PC-9 (cell line): ENCODE measurements at regions not wholly inside any gene's neighbourhood (a gene's known extent, or its start where the extent isn't known, plus 50 kb on each side); places are given as distances from the start of the nearest gene placed in this dataset.

ENCODE experiments used
- EZH2 ChIP-seq: fragments of 200-600 bp; sonication (generic); IDR thresholded peaks from 2 replicates; pipeline ENCODE4 v1.8.0; 2017; ENCODE audit warnings: antibody characterized with exemption, low read depth
- TF ChIP-seq, protein P1 (sequence below): fragments of 200-600 bp; sonication (generic); conservative IDR thresholded peaks from 2 replicates; pipeline ENCODE4 v1.6.1; 2017; ENCODE audit warnings: mixed run types, antibody characterized with exemption, mild to moderate bottlenecking, moderate library complexity

DNA sequence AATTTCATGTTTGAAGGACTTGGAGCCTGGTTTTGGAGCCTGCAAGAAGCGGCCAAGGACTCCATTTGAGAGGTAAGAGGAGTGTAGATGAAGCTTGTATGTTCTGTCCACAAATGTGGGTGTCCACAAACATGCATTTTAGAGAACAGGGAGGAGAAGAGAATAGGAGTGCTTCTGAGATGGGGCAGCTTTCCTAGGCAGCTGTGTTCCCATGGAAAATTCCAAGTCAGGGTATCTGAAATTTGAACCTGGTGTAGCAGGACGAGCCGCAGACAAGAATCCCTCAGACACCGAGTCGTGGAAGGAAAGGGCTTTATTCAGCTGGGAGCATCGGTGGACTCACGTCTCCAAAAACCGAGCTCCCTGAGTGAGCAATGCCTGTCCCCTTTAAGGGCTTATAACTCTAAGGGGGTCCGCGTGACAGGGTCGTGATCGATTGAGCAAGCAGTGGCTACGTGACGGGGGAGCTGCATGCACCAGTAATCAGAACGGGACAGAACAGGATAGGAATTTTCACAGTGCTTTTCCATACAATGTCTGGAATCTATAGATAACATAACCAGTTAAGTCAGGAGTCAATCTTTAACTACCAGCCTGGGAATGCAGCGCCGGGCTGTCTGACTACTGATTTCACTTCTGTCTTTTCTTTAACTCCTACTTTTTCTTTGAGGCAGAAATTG, 71.4 kb upstream of the WDR72 start:
- TF ChIP-seq, protein P1, sequence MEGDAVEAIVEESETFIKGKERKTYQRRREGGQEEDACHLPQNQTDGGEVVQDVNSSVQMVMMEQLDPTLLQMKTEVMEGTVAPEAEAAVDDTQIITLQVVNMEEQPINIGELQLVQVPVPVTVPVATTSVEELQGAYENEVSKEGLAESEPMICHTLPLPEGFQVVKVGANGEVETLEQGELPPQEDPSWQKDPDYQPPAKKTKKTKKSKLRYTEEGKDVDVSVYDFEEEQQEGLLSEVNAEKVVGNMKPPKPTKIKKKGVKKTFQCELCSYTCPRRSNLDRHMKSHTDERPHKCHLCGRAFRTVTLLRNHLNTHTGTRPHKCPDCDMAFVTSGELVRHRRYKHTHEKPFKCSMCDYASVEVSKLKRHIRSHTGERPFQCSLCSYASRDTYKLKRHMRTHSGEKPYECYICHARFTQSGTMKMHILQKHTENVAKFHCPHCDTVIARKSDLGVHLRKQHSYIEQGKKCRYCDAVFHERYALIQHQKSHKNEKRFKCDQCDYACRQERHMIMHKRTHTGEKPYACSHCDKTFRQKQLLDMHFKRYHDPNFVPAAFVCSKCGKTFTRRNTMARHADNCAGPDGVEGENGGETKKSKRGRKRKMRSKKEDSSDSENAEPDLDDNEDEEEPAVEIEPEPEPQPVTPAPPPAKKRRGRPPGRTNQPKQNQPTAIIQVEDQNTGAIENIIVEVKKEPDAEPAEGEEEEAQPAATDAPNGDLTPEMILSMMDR: no peak
- no peak for TF ChIP-seq EZH2
